Activated gamma-delta T cell treated with anti-CD3 and anti-CD28 coated beads, Interleukin-2, amount 50 U/mL, for 16 hours (primary cell): ENCODE measurements at regions not wholly inside any gene's neighbourhood (a gene's known extent, or its start where the extent isn't known, plus 50 kb on each side); places are given as distances from the start of the nearest gene placed in this dataset.

ENCODE experiments used
- DNase-seq: peaks from one replicate; pipeline ENCODE4 v3.0.0-alpha.2; 2020; ENCODE audit warnings: low read depth

GRCh38 chr2:6470518-6470917, 395.2 kb downstream of the CMPK2 start:
- DNase-seq = no peak

GRCh38 chr2:6471419-6471818, 394.3 kb downstream of the CMPK2 start:
- no peak for DNase-seq

GRCh38 chr2:6474161-6475140, 391.3 kb downstream of the CMPK2 start:
- no peak for DNase-seq

- no peak for DNase-seq
These were observed 390.4 kb downstream of the CMPK2 start for GRCh38 chr2:6475155-6475940.

- DNase-seq = no peak
These were observed 385.2 kb downstream of the CMPK2 start for GRCh38 chr2:6480514-6480913.

- DNase-seq = no peak
These were observed 383.5 kb downstream of the CMPK2 start for GRCh38 chr2:6482256-6482655.

GRCh38 chr2:6487765-6488164, 377.9 kb downstream of the CMPK2 start:
- no peak for DNase-seq

GRCh38 chr2:6492573-6492972, 373.1 kb downstream of the CMPK2 start:
- no peak for DNase-seq

GRCh38 chr2:6493266-6493665, 372.4 kb downstream of the CMPK2 start:
- DNase-seq = no peak

GRCh38 chr2:6493669-6494068, 372.0 kb downstream of the CMPK2 start:
- DNase-seq = no peak

GRCh38 chr2:6495466-6495865, 370.2 kb downstream of the CMPK2 start:
- DNase-seq = no peak

- DNase-seq = no peak
These were observed 369.3 kb downstream of the CMPK2 start for GRCh38 chr2:6496376-6496775.

- no peak for DNase-seq
These were observed 368.7 kb downstream of the CMPK2 start for GRCh38 chr2:6497048-6497447.

GRCh38 chr2:6498841-6499240, 366.9 kb downstream of the CMPK2 start:
- DNase-seq = no peak

- no peak for DNase-seq
These were observed 366.0 kb downstream of the CMPK2 start for GRCh38 chr2:6499691-6500090.

GRCh38 chr2:6506361-6506794, 359.3 kb downstream of the CMPK2 start:
- DNase-seq = no peak

GRCh38 chr2:6506859-6507258, 358.8 kb downstream of the CMPK2 start:
- no peak for DNase-seq

- no peak for DNase-seq
These were observed 355.2 kb downstream of the CMPK2 start for GRCh38 chr2:6510532-6510931.

- no peak for DNase-seq
These were observed 353.1 kb downstream of the CMPK2 start for GRCh38 chr2:6512589-6512988.

- no peak for DNase-seq
These were observed 349.0 kb downstream of the CMPK2 start for GRCh38 chr2:6516674-6517073.

- no peak for DNase-seq
These were observed 347.3 kb downstream of the CMPK2 start for GRCh38 chr2:6518361-6518760.

- DNase-seq = no peak
These were observed 342.2 kb downstream of the CMPK2 start for GRCh38 chr2:6523476-6523875.
